ENCODE measurements at regions not wholly inside any gene's neighbourhood (a gene's known extent, or its start where the extent isn't known, plus 50 kb on each side); places are given as distances from the start of the nearest gene placed in this dataset.

DNA sequence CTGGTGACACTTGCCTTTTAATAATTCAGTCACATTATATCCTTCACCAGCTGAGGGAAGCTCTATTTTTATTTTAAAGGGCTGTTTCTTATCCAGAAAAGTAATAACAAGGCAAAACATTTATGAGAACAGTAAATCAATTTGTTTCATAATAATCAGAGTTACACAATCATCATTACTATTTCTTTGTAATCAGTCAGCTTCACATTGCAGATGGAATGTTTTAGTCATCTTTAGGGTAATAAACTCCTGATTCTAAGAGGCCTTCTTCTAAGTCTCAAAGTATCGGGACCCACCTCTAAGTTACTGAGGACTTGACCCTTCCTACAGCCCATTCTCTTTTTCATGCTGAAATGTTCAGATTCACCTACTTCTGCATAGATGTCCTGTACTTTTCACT lies 298.3 kb upstream of the TGFBR2 start:
- H4K20me1 ChIP-seq (ENCODE audit: insufficient read depth, low read length): no peaks in the 10 kb centered on the region
- H3K27ac ChIP-seq (ENCODE audit: low read depth, low read length): peak overlapping the region; percentile 63
- H3K27me3 ChIP-seq (ENCODE audit: insufficient read depth, low read length): no peaks in the 10 kb centered on the region
- no peaks in the 10 kb centered on the region for H3K79me2 ChIP-seq (ENCODE audit: insufficient read depth, low read length)
- TF ChIP-seq CTCF (IDR thresholded peaks at IDR 0.05; ENCODE audit: extremely low read depth, low read depth, low read length): no peak
- peak overlapping the region; percentile 58 for H2AFZ ChIP-seq (ENCODE audit: low read length)
- H3K9me3 ChIP-seq (ENCODE audit: low read depth, low read length): no peaks in the 10 kb centered on the region
- DNase-seq (ENCODE audit: insufficient read length, low spot score, missing footprints): no peak
- H3K36me3 ChIP-seq (ENCODE audit: insufficient read depth, low read length): no peaks in the 10 kb centered on the region
- H3K4me3 ChIP-seq (ENCODE audit: insufficient read depth, low read length): no peak overlapping the region
- H3K4me1 ChIP-seq (ENCODE audit: insufficient read depth, low read length): peaks cover 16% of the 10 kb centered on the region
- no peak overlapping the region for H3K4me2 ChIP-seq (ENCODE audit: insufficient read depth, low read length)

GRCh38 chr3:30309961-30310954 lies 296.1 kb upstream of the TGFBR2 start:
- Histone ChIP-seq H3K9me3 (ENCODE audit: low read depth, low read length) (no peaks in the 10 kb centered on the region), H4K20me1 (ENCODE audit: insufficient read depth, low read length) (no peaks in the 10 kb centered on the region), H2AFZ (ENCODE audit: low read length) (no peak overlapping the region), H3K4me1 (ENCODE audit: insufficient read depth, low read length) (peaks cover 26% of the 10 kb centered on the region), H3K27me3 (ENCODE audit: insufficient read depth, low read length) (no peaks in the 10 kb centered on the region), H3K27ac (ENCODE audit: low read depth, low read length) (no peak overlapping the region), H3K36me3 (ENCODE audit: insufficient read depth, low read length) (no peaks in the 10 kb centered on the region), H3K4me3 (ENCODE audit: insufficient read depth, low read length) (no peak overlapping the region), H3K4me2 (ENCODE audit: insufficient read depth, low read length) (no peak overlapping the region), H3K79me2 (ENCODE audit: insufficient read depth, low read length) (no peaks in the 10 kb centered on the region)
- DNase-seq (ENCODE audit: insufficient read length, low spot score, missing footprints): no peak
- no peak for TF ChIP-seq CTCF (IDR thresholded peaks at IDR 0.05; ENCODE audit: extremely low read depth, low read depth, low read length)

DNA sequence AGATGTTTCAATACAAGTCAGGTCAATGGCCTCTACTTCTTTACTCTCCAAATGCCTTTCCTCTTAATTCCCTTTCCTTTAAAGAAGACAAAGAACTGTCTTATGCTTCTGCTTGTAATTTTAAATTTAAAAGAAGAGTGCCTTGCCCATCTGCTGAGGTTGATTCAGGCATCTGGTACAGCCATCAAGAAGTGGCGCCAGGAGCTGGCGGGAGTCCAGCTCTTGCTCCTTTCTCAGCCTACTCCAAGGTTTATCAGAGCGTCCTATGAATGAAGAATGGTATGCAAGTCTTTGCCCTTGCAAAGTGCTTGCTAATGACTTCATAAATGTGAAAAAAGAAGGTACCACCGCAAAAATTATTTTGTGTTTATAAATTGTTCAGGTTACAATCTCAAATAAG lies 294.6 kb upstream of the TGFBR2 start:
- H3K27me3 ChIP-seq (ENCODE audit: insufficient read depth, low read length): no peaks in the 10 kb centered on the region
- H3K4me2 ChIP-seq (ENCODE audit: insufficient read depth, low read length): no peak overlapping the region

More for the DNA sequence above, 294.6 kb upstream of the TGFBR2 start:
- Histone ChIP-seq H3K79me2 (ENCODE audit: insufficient read depth, low read length) (no peaks in the 10 kb centered on the region), H3K4me3 (ENCODE audit: insufficient read depth, low read length) (no peak overlapping the region), H3K4me1 (ENCODE audit: insufficient read depth, low read length) (peaks cover 36% of the 10 kb centered on the region), H3K9me3 (ENCODE audit: low read depth, low read length) (no peaks in the 10 kb centered on the region), H2AFZ (ENCODE audit: low read length) (no peak overlapping the region), H4K20me1 (ENCODE audit: insufficient read depth, low read length) (no peaks in the 10 kb centered on the region), H3K27ac (ENCODE audit: low read depth, low read length) (no peak overlapping the region), H3K36me3 (ENCODE audit: insufficient read depth, low read length) (no peaks in the 10 kb centered on the region)
- TF ChIP-seq CTCF (IDR thresholded peaks at IDR 0.05; ENCODE audit: extremely low read depth, low read depth, low read length): no peak
- DNase-seq (ENCODE audit: insufficient read length, low spot score, missing footprints): no peak
